Body of pancreas (tissue), 4 donors: ENCODE measurements at regions not wholly inside any gene's neighbourhood (a gene's known extent, or its start where the extent isn't known, plus 50 kb on each side); places are given as distances from the start of the nearest gene placed in this dataset.

Experiments used
- ATAC-seq: fragments of 150-250 bp; one replicate; pipeline ENCODE4 v1.9.1; 2016
- DNase-seq, 4 donors: peaks; one replicate each; pipeline ENCODE4 v3.0.0-alpha.2; 2019
- H3K27ac ChIP-seq, 4 donors: fragments of 200-600 bp; sonication (generic); 1 replicate in 3 of 4; 2 replicates in 1 of 4; pipeline versions ENCODE4 v1.5.1 to v1.6.1; 2016 to 2019; ENCODE audit warnings: mild to moderate bottlenecking in 1 of 4, mixed read lengths in 1 of 4, moderate library complexity in 1 of 4
- H3K27me3 ChIP-seq, 2 donors: fragments of 200-600 bp; sonication (generic); one replicate each; pipeline ENCODE4 v1.6.0; 2016; ENCODE audit warnings: mild to moderate bottlenecking in 1 of 2
- H3K36me3 ChIP-seq, 2 donors: fragments of 200-600 bp; sonication (generic); replicated peaks in 1 of 2; 2 replicates each; pipeline ENCODE4 v1.5.1; 2016; ENCODE audit warnings: low read depth in 2 of 2; ENCODE audit not compliant: insufficient read depth in 1 of 2
- H3K4me1 ChIP-seq: fragments of 200-600 bp; sonication (generic); one replicate; pipeline ENCODE4 v1.6.0; 2016
- H3K4me3 ChIP-seq, 2 donors: fragments of 200-600 bp; sonication (generic); 1 replicate in 1 of 2; 2 replicates in 1 of 2; pipeline ENCODE4 v1.5.1; 2016 to 2019
- H3K9me3 ChIP-seq, 3 donors: fragments of 200-600 bp; sonication (generic); 1 replicate in 2 of 3; 2 replicates in 1 of 3; pipeline ENCODE4 v1.5.1; 2016
- POLR2A ChIP-seq, 3 donors: fragments of 450-650 bp; IDR thresholded peaks; one replicate each; pipeline ENCODE4 v1.6.1; 2016; ENCODE audit warnings: antibody characterized with exemption in 3 of 3, mild to moderate bottlenecking in 2 of 3
- whole genome bisulfite sequencing, 2 donors: methylation state at CpG; one replicate each; pipeline ENCODE4 v1.1.5; 2017; 5-methylcytosine and 5-hydroxymethylcytosine counted together
- intact Hi-C: fragments of 100-400 bp; cut with DNase I; formaldehyde crosslinking; loops from one replicate; pipeline ENCODE4 v1.15.1; 2023
- TF ChIP-seq, protein P1 (sequence below), 7 experiments: fragments of 450-650 bp in 4 of 7; fragments of 200-600 bp in 3 of 7; sonication (generic) in 3 of 7; IDR thresholded peaks; one replicate each; pipeline ENCODE4 v1.5.1; 2016 to 2019; ENCODE audit warnings: antibody characterized with exemption in 7 of 7

DNA sequence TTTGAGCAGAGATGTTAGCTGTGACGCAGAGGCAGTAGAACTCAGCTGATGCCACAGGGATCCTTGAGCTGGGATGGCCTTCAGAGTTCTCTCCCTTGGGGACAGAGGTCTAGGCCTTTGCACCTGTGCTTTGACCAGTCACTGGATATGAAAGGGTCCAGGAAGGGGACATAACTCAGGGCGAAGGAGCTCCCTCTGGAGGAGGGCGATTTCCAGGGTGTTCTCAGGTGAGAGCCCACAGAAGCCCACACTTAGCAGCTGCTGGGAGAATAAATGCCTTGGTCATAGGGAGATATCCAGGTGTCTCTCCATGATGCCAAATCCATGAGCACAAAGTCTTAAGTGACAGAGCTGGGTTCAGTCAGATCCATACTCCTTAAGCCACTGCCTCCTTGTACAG lies 369.2 kb downstream of the NYAP2 start:
- Histone ChIP-seq H3K27me3 (no peaks in the 10 kb centered on the region), H3K27ac (no peak overlapping the region), H3K36me3 (no peaks in the 10 kb centered on the region), H3K9me3 (no peaks in the 10 kb centered on the region), H3K4me1 (no peaks in the 10 kb centered on the region), H3K4me3 (no peak overlapping the region)
- ATAC-seq: no peak
- intact Hi-C loops: no loop called here
- no peak for DNase-seq
- no peak for TF ChIP-seq POLR2A (IDR thresholded peaks at IDR 0.05)
- TF ChIP-seq, protein P1, sequence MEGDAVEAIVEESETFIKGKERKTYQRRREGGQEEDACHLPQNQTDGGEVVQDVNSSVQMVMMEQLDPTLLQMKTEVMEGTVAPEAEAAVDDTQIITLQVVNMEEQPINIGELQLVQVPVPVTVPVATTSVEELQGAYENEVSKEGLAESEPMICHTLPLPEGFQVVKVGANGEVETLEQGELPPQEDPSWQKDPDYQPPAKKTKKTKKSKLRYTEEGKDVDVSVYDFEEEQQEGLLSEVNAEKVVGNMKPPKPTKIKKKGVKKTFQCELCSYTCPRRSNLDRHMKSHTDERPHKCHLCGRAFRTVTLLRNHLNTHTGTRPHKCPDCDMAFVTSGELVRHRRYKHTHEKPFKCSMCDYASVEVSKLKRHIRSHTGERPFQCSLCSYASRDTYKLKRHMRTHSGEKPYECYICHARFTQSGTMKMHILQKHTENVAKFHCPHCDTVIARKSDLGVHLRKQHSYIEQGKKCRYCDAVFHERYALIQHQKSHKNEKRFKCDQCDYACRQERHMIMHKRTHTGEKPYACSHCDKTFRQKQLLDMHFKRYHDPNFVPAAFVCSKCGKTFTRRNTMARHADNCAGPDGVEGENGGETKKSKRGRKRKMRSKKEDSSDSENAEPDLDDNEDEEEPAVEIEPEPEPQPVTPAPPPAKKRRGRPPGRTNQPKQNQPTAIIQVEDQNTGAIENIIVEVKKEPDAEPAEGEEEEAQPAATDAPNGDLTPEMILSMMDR (IDR thresholded peaks at IDR 0.05): no peak
- WGBS, 2 donors: 73 to 77% methylated on average over 3 of the region's 3 CpGs

DNA sequence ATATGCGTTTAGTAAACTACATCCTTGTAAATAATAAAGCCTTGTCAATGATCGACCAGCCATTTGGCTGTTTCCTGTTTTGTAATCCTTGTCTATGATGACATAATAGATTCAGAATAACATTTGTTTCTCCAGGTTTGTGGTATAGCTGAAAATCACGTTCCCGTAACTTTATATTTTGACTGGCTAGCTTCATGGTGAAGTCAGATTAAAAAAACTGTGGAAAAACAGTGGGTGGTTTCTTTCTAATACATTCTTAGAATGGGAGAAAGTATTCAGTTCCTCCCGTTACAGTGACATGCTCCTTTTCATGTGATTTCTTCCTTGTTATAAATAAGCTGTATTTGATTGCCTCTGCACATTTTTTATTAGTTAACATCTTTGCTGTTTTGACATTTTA lies 366.9 kb downstream of the NYAP2 start:
- intact Hi-C loops: no loop called here
- 44 to 51% methylated on average over 5 of the region's 5 CpGs for WGBS, 2 donors
- TF ChIP-seq, protein P1 (IDR thresholded peaks at IDR 0.05): no peak
- no peak for TF ChIP-seq POLR2A (IDR thresholded peaks at IDR 0.05)

DNA sequence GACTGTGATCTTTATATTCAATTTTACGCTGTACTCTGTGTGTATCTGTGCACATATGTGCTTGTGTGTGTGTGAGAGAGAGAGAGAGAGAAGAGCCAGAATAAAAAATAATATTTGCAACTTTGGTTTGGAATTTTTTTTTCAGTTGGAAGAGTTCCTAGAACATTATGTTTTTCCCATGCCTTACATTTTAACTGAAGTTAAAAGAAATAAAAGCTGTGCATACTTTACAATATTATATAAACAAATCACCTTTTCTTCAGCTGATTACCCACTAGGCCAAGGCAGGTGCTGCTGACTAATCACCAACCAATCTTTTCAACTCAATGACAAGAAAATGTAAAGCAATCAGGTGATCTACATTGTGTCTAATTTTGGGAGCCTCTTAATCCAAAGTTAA lies 366.3 kb downstream of the NYAP2 start:
- Histone ChIP-seq H3K27me3 (no peaks in the 10 kb centered on the region), H3K36me3 (no peaks in the 10 kb centered on the region), H3K9me3 (no peaks in the 10 kb centered on the region), H3K27ac (no peak overlapping the region), H3K4me1 (no peaks in the 10 kb centered on the region), H3K4me3 (no peak overlapping the region)
- WGBS, 2 donors: 87 to 98% methylated on average over 1 of the region's 1 CpG
- TF ChIP-seq, protein P1 (IDR thresholded peaks at IDR 0.05): no peak
- TF ChIP-seq POLR2A (IDR thresholded peaks at IDR 0.05): no peak
- no peak for DNase-seq
- intact Hi-C loops: no loop called here
- no peak for ATAC-seq

More for the DNA sequence above, 366.9 kb downstream of the NYAP2 start:
- no peaks in the 10 kb centered on the region for H3K36me3 ChIP-seq
- DNase-seq (no peak), ATAC-seq (no peak)
- H3K27ac ChIP-seq: no peak overlapping the region
- H3K4me3 ChIP-seq: no peak overlapping the region
- no peaks in the 10 kb centered on the region for H3K27me3 ChIP-seq
- H3K4me1 ChIP-seq: no peaks in the 10 kb centered on the region
- H3K9me3 ChIP-seq: no peaks in the 10 kb centered on the region

DNA sequence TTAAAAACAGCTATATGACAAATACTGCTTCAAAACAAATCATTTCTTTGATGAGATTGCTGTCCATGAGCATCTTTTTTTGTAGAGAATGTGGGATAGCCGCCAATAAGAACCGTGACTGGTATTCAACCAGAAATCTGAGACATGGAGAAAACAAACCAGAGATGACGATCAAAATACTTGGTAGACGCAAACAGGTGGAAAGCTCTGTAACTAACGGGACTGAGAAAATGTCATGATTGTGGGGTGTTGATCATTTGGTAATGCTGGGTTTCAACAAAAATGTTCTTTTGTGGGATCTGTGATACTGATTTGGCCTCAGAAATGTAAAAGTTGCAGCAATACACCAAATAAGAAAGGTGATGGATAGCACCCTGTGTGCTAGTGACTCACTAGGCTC lies 364.8 kb downstream of the NYAP2 start:
- no peaks in the 10 kb centered on the region for H3K9me3 ChIP-seq
- ATAC-seq (no peak), DNase-seq (no peak)
- no peaks in the 10 kb centered on the region for H3K27me3 ChIP-seq
- H3K4me3 ChIP-seq: no peak overlapping the region
- TF ChIP-seq POLR2A (IDR thresholded peaks at IDR 0.05): no peak
- TF ChIP-seq, protein P1 (IDR thresholded peaks at IDR 0.05): no peak
- H3K36me3 ChIP-seq: no peaks in the 10 kb centered on the region
- no peak overlapping the region for H3K27ac ChIP-seq
- intact Hi-C loops: no loop called here
- no peaks in the 10 kb centered on the region for H3K4me1 ChIP-seq
- 82 to 92% methylated on average over 5 of the region's 5 CpGs for WGBS, 2 donors

DNA sequence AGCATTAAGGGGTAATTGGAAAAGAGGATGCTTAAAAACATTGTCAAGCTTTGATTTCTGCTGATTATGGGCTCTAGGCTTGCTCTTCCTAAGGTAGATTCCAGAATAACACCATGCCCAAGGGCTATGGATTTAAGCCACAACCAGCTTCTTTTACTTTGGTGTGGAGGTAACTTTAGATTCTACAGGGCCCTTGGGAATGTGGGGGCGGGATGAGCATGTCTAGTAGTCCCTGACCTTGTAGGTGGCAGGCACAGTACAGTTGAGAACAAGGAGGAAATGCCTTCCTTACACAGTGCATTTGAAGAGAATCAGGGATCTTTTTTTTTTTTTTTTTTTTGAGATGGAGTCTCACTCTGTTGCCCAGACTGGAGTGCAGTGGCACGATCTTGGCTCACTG lies 364.2 kb downstream of the NYAP2 start:
- Histone ChIP-seq H3K27me3 (no peaks in the 10 kb centered on the region), H3K4me1 (no peaks in the 10 kb centered on the region), H3K9me3 (no peaks in the 10 kb centered on the region), H3K36me3 (no peaks in the 10 kb centered on the region), H3K27ac (no peak overlapping the region), H3K4me3 (no peak overlapping the region)
- TF ChIP-seq POLR2A (IDR thresholded peaks at IDR 0.05): no peak
- TF ChIP-seq, protein P1 (IDR thresholded peaks at IDR 0.05): no peak
- intact Hi-C loops: no loop called here
- WGBS, 2 donors: 62 to 73% methylated on average over 2 of the region's 2 CpGs
- DNase-seq (no peak), ATAC-seq (no peak)
